Mammary epithelial cell (primary cell): ENCODE measurements at regions not wholly inside any gene's neighbourhood (a gene's known extent, or its start where the extent isn't known, plus 50 kb on each side); places are given as distances from the start of the nearest gene placed in this dataset.

Experiments used
- CTCF ChIP-seq, 2 donors: IDR thresholded peaks in 1 of 2; conservative IDR thresholded peaks in 1 of 2; 2 replicates each; pipeline ENCODE4 v1.5.1; 2011 to 2012; ENCODE audit warnings: inconsistent platforms in 2 of 2, low read length in 2 of 2, mild to moderate bottlenecking in 2 of 2, control low read depth in 1 of 2, low read depth in 1 of 2; ENCODE audit not compliant: insufficient read depth in 1 of 2; ENCODE audit errors: extremely low read depth in 1 of 2
- EZH2 ChIP-seq: IDR thresholded peaks from 2 replicates; pipeline ENCODE4 v1.6.1; 2012; ENCODE audit warnings: low read length, inconsistent platforms, borderline replicate concordance

GRCh38 chr20:50242863-50243609 lies 52.4 kb downstream of the CEBPB start:
- TF ChIP-seq CTCF (conservative IDR thresholded peaks at IDR 0.05 in 1 of 2, IDR thresholded peaks at IDR 0.05 in 1 of 2; ENCODE audit: extremely low read depth in 1 of 2, insufficient read depth in 1 of 2, low read depth in 1 of 2, low read length in 2 of 2) (no peak), EZH2 (no peak)
